Thyroid gland (tissue), 4 donors: ENCODE measurements at regions not wholly inside any gene's neighbourhood (a gene's known extent, or its start where the extent isn't known, plus 50 kb on each side); places are given as distances from the start of the nearest gene placed in this dataset.

Source experiments
- DNase-seq, 2 donors: peaks; one replicate each; pipeline ENCODE4 v3.0.0-alpha.2; 2019
- H3K27ac ChIP-seq, 3 donors: fragments of 200-600 bp; sonication (generic); 1 replicate in 2 of 3; 2 replicates in 1 of 3; pipeline ENCODE4 v1.5.1; 2016 to 2019; ENCODE audit warnings: mild to moderate bottlenecking in 1 of 3, moderate library complexity in 1 of 3
- H3K27me3 ChIP-seq: fragments of 200-600 bp; sonication (generic); one replicate; pipeline ENCODE4 v1.5.1; 2019
- H3K36me3 ChIP-seq, 2 donors: fragments of 200-600 bp; sonication (generic); one replicate each; pipeline ENCODE4 v1.5.1; 2016 to 2019
- H3K4me1 ChIP-seq, 2 donors: fragments of 200-600 bp; sonication (generic); one replicate each; pipeline ENCODE4 v1.5.1; 2017 to 2019
- H3K4me3 ChIP-seq, 3 donors: fragments of 200-600 bp; sonication (generic); replicated peaks in 1 of 3; 1 replicate in 2 of 3; 2 replicates in 1 of 3; pipeline ENCODE4 v1.5.1; 2016; ENCODE audit warnings: mild to moderate bottlenecking in 1 of 3
- H3K9me3 ChIP-seq: fragments of 200-600 bp; sonication (generic); one replicate; pipeline ENCODE4 v1.5.1; 2017
- POLR2A ChIP-seq, 2 donors: fragments of 450-650 bp; IDR thresholded peaks; one replicate each; pipeline ENCODE4 v1.6.1; 2017; ENCODE audit warnings: antibody characterized with exemption in 2 of 2, mild to moderate bottlenecking in 2 of 2, moderate library complexity in 1 of 2
- WGBS, 2 donors: methylation state at CpG; one replicate each; pipeline ENCODE4 v1.1.5; 2017; 5-methylcytosine and 5-hydroxymethylcytosine counted together
- intact Hi-C: fragments of 100-400 bp; cut with DNase I; formaldehyde crosslinking; loops from one replicate; pipeline ENCODE4 v1.15.1; 2023
- TF ChIP-seq, protein P1 (sequence below), 6 experiments: fragments of 200-600 bp in 3 of 6; fragments of 450-650 bp in 3 of 6; sonication (generic) in 3 of 6; IDR thresholded peaks; one replicate each; pipeline ENCODE4 v1.5.1; 2016 to 2019; ENCODE audit warnings: antibody characterized with exemption in 6 of 6, mild to moderate bottlenecking in 2 of 6, inconsistent platforms in 1 of 6, moderate library complexity in 1 of 6

DNA sequence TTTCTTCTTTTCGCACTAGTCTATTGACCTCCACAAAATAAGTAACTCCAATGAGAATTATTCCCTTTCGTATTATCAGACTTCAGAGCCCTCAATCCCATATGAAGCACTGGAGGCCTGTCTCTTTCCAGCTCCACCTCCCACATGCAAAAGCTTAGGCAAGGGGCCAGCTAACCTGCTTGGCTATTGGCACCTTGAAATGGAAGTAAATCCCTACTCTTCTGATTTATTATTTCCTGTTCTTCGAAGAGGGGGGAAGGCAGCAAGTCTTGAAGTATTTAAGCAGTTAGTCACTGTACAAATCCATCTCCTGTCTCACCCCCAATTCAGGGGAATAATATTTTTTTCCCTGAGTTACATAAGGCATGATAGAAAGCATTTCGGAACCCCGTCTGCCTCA lies 577.8 kb downstream of the MAFB start:
- intact Hi-C loops: no loop called here
- 88 to 91% methylated on average over 5 of the region's 5 CpGs for WGBS, 2 donors
- no peaks in the 10 kb centered on the region for H3K9me3 ChIP-seq
- H3K27ac ChIP-seq: no peak overlapping the region
- no peaks in the 10 kb centered on the region for H3K27me3 ChIP-seq
- no peaks in the 10 kb centered on the region for H3K36me3 ChIP-seq
- TF ChIP-seq, protein P1, sequence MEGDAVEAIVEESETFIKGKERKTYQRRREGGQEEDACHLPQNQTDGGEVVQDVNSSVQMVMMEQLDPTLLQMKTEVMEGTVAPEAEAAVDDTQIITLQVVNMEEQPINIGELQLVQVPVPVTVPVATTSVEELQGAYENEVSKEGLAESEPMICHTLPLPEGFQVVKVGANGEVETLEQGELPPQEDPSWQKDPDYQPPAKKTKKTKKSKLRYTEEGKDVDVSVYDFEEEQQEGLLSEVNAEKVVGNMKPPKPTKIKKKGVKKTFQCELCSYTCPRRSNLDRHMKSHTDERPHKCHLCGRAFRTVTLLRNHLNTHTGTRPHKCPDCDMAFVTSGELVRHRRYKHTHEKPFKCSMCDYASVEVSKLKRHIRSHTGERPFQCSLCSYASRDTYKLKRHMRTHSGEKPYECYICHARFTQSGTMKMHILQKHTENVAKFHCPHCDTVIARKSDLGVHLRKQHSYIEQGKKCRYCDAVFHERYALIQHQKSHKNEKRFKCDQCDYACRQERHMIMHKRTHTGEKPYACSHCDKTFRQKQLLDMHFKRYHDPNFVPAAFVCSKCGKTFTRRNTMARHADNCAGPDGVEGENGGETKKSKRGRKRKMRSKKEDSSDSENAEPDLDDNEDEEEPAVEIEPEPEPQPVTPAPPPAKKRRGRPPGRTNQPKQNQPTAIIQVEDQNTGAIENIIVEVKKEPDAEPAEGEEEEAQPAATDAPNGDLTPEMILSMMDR (IDR thresholded peaks at IDR 0.05): no peak
- TF ChIP-seq POLR2A (IDR thresholded peaks at IDR 0.05): no peak
- no peak overlapping the region for H3K4me3 ChIP-seq
- peaks cover 0 to 6% of the 10 kb centered on the region in 2 donors for H3K4me1 ChIP-seq
- DNase-seq: no peak

DNA sequence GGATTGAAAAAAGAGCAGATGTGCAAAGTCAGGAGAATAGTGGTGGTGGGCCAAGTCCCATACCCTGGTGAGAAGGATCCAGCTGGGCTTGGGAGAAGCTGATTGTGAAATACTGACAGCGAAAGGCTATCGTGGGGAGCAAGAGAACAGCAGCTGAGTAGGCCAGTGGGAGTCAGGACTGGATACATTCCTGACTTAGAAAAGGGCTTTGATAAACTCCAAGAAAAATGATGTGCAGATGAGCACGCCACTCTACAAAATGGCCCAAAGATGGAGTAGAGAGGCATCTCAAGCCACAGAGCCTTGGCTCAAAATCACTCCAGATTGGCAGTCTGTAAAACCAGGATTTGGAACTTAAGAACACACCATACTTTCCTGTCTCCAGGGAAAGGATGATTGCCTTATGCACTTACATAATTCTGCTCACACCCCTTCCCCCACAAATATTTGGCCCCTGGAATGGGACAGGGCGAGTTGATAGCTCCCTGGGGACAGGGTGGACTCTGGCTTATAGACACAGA lies 578.7 kb downstream of the MAFB start:
- intact Hi-C loops: no loop called here
- Histone ChIP-seq H3K4me1 (peaks cover 0 to 6% of the 10 kb centered on the region in 2 donors), H3K9me3 (no peaks in the 10 kb centered on the region), H3K27me3 (no peaks in the 10 kb centered on the region), H3K36me3 (no peaks in the 10 kb centered on the region), H3K27ac (no peak overlapping the region), H3K4me3 (no peak overlapping the region)
- WGBS, 2 donors: 63 to 80% methylated on average over 4 of the region's 4 CpGs
- DNase-seq: no peak
- no peak for TF ChIP-seq POLR2A (IDR thresholded peaks at IDR 0.05)

DNA sequence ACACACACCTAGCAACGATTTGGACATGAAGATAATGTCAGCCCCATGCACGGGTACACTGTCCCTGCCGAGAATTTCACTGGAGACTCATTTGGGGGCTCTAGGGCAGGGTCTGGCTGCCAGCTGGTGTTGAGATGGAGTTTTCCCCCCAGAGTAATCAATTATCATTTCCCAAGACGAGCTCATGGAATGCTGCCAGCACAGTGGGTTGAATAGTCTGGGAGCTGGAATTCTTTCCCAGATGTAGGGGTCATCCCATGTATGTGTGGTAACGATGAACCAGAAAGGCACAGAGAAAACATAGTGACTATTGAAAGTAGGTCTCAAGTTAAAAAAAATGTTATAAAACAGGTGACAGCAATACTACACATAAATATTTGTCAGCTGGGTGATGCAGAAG lies 579.9 kb downstream of the MAFB start:
- no peak for TF ChIP-seq POLR2A (IDR thresholded peaks at IDR 0.05)
- TF ChIP-seq, protein P1 (IDR thresholded peaks at IDR 0.05): no peak

DNA sequence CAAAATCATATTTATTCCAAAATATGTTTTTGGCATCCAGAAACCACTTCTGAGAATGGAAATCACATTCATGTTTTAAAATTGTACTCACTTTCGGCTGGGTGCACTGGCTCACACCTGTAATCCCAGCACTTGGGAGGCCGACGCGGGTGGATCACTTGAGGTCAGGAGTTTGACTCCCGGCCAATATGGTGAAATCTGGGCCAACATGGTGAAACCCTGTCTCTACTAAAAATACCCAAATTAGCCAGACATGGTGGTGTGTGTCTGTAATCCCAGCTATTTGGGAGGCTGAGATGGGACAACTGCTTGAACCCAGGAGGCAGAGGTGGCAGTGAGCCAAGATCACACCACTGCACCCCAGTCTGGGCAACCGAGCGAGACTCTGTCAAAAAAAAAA lies 580.7 kb downstream of the MAFB start:
- Histone ChIP-seq H3K36me3 (no peaks in the 10 kb centered on the region), H3K9me3 (no peaks in the 10 kb centered on the region), H3K27me3 (no peaks in the 10 kb centered on the region), H3K4me3 (no peak overlapping the region), H3K27ac (no peak overlapping the region), H3K4me1 (peaks cover 0 to 6% of the 10 kb centered on the region in 2 donors)
- WGBS, 2 donors: 83 to 84% methylated on average over 7 of the region's 7 CpGs
- no peak for DNase-seq
- TF ChIP-seq, protein P1 (IDR thresholded peaks at IDR 0.05): no peak
- TF ChIP-seq POLR2A (IDR thresholded peaks at IDR 0.05): no peak
- intact Hi-C loops: no loop called here

More for the DNA sequence above, 579.9 kb downstream of the MAFB start:
- no peaks in the 10 kb centered on the region for H3K36me3 ChIP-seq
- intact Hi-C loops: no loop called here
- no peak overlapping the region for H3K4me3 ChIP-seq
- no peak for DNase-seq
- no peak overlapping the region for H3K27ac ChIP-seq
- H3K4me1 ChIP-seq: peaks cover 0 to 6% of the 10 kb centered on the region in 2 donors
- H3K9me3 ChIP-seq: no peaks in the 10 kb centered on the region
- no peaks in the 10 kb centered on the region for H3K27me3 ChIP-seq
- 35 to 48% methylated on average over 5 of the region's 5 CpGs for WGBS, 2 donors

DNA sequence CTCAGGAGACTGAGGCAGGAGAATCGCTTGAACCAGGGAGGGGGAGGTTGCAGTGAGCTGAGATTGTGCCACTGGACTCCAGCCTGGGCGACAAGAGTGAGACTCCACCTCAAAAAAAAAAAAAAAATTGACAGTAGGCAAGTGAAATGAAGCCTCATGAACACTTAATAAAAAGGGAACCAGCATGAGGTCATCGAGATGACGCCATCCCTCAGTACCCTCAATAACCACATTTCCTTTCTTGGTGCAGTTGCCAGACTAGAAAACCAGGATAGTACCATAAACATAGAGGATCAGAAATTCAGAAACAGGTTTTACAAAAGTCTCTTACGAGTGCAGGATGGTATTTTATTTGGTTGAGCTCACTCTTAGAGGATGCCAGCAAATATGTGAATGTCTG lies 584.1 kb downstream of the MAFB start:
- Histone ChIP-seq H3K36me3 (no peaks in the 10 kb centered on the region), H3K9me3 (no peaks in the 10 kb centered on the region), H3K27me3 (no peaks in the 10 kb centered on the region), H3K4me1 (peaks cover 0 to 6% of the 10 kb centered on the region in 2 donors), H3K4me3 (no peak overlapping the region), H3K27ac (no peak overlapping the region)
- 90 to 92% methylated on average over 5 of the region's 5 CpGs for WGBS, 2 donors
- no peak for DNase-seq
- TF ChIP-seq, protein P1 (IDR thresholded peaks at IDR 0.05): no peak
- TF ChIP-seq POLR2A (IDR thresholded peaks at IDR 0.05): no peak
- intact Hi-C loops: no loop called here

DNA sequence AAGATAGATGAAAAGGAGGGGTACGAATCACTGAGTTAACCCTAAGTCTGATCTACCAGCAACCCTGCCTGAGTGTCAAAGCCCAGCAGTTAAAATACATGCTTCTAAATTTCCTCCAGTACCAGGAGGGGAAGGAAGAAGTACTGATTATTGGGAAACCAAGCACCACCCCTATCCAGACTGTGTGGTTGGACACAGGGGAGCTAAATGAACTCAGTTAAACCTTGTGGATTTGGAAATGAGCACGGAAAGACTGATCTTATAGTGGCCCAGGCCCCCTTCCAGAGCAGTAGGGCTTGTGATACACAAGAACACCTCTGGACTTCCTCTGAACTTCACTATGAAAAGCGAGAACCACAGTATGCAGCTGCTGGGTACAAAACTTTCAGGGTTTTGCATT lies 585.6 kb downstream of the MAFB start:
- Histone ChIP-seq H3K27ac (no peak overlapping the region), H3K4me1 (peaks cover 0 to 1% of the 10 kb centered on the region in 2 donors), H3K4me3 (no peak overlapping the region), H3K27me3 (no peaks in the 10 kb centered on the region), H3K9me3 (no peaks in the 10 kb centered on the region), H3K36me3 (no peaks in the 10 kb centered on the region)
- 75 to 83% methylated on average over 3 of the region's 3 CpGs for WGBS, 2 donors
- intact Hi-C loops: no loop called here
- no peak for DNase-seq
- no peak for TF ChIP-seq POLR2A (IDR thresholded peaks at IDR 0.05)
- TF ChIP-seq, protein P1 (IDR thresholded peaks at IDR 0.05): no peak
